PC-9 (cell line): ENCODE measurements at regions not wholly inside any gene's neighbourhood (a gene's known extent, or its start where the extent isn't known, plus 50 kb on each side); places are given as distances from the start of the nearest gene placed in this dataset.

Experiments
- CTCF ChIP-seq: fragments of 200-600 bp; sonication (generic); conservative IDR thresholded peaks from 2 replicates; pipeline ENCODE4 v1.6.1; 2017; ENCODE audit warnings: mixed run types, antibody characterized with exemption, mild to moderate bottlenecking, moderate library complexity
- EZH2 ChIP-seq: fragments of 200-600 bp; sonication (generic); IDR thresholded peaks from 2 replicates; pipeline ENCODE4 v1.8.0; 2017; ENCODE audit warnings: antibody characterized with exemption, low read depth

DNA sequence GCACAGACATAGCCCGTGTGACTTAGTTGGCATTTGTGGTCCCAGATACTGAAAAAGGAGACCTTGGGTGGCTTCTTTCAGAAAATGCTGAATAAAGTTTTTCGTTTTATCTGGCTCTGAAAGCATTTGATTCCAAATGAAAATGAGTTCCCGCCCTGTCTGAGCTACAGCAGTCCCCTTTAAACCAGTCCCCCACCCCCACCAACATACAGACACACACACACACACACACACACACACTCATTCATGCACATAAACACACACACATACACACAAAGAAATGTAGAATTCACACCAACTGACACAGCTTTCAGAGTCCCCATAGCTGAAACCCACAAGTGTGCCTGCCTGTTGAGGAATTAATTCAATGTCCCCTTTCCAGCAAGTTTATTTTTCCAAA, 97.0 kb upstream of the SMARCA2 start:
- TF ChIP-seq CTCF (no peak), EZH2 (no peak)
